ENCODE measurements at regions not wholly inside any gene's neighbourhood (a gene's known extent, or its start where the extent isn't known, plus 50 kb on each side); places are given as distances from the start of the nearest gene placed in this dataset.

- DNase-seq (ENCODE audit: low spot score) = no peak
Observed at GRCh38 chr18:55849391-55849790, 261.4 kb upstream of the TCF4 start.

- no peak for DNase-seq (ENCODE audit: low spot score)
Observed at GRCh38 chr18:55847960-55848359, 260.0 kb upstream of the TCF4 start.

- DNase-seq (ENCODE audit: low spot score) = no peak
Observed at GRCh38 chr18:55845221-55845620, 257.2 kb upstream of the TCF4 start.

- DNase-seq (ENCODE audit: low spot score) = no peak
Observed at GRCh38 chr18:55844382-55844781, 256.4 kb upstream of the TCF4 start.

GRCh38 chr18:55841314-55841713 is 253.3 kb upstream of the TCF4 start:
- DNase-seq (ENCODE audit: low spot score) = peak; percentile 3

DNA sequence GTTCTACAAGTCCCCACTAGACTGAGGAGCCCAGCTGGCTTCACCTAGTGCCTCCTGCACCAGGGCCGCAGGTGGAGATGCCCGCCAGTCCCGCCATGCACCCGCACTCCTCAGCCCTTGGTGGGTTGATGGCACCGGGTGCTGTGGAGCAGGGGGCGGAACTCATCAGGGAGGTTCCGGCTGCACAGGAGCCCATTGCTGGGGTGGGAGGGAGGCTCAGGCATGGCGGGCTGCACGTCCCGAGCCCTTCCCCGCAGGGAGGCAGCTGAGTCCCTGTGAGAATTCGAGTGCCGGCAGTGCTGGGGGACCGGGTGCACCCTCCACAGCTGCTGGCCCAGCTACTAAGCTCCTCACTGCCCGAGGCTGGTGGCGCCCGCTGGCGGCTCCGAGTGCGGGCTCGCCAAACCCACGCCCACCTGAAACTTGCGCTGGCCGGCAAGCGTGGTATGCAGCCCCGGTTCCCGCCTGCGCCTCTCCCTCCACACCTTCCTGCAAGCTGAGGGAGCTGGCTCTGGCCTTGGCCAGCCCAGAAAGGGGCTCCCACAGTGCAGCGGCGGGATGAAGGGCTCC is 252.7 kb upstream of the TCF4 start:
- DNase-seq (ENCODE audit: low spot score) = no peak

- DNase-seq (ENCODE audit: low spot score) = peak; percentile 84
Observed at GRCh38 chr18:55839343-55839742, 251.4 kb upstream of the TCF4 start.

- DNase-seq (ENCODE audit: low spot score) = peak; percentile 87
Observed at GRCh38 chr18:55838841-55839240, 250.8 kb upstream of the TCF4 start.

DNA sequence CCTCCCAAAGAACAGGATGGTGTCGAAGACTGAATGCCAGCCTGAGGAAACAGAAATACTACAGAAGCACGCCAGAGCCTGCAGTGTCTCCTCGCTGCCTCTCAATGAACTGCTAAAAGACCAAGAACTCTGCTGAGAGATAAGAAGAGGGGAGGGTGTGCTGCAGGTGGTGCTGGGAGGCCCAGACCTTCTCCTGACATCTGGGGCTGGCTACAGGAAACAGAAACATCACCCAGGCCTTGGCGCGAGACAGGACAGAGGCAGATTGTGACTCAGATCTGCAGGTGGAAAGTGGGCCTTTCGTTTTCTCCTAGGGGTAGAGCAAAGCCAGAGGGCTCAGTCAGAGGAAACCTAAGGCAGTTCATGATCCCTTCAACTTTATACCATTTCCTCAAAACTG is 250.3 kb upstream of the TCF4 start:
- DNase-seq (ENCODE audit: low spot score) = no peak

DNA sequence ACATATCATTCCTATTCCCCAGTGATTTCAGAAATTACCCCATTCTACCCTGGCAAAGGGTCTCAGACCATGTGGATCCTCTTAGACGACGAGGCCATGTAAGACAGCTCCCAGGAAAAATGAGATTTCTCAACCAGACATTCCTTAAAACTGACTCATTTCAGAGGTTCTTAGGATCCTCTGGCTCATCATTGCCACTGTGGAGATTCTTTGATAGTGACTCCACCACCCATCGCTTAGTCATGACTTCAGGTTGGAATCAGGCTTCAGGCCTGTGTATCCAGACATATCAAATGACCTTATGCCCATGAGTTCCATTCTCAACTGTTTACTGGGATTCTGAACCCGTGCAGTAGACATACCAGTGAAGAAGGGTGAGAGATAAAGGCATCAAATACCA is 245.6 kb upstream of the TCF4 start:
- DNase-seq (ENCODE audit: low spot score) = peak; percentile 99

GRCh38 chr18:55830544-55830943 is 242.6 kb upstream of the TCF4 start:
- DNase-seq (ENCODE audit: low spot score) = no peak

DNA sequence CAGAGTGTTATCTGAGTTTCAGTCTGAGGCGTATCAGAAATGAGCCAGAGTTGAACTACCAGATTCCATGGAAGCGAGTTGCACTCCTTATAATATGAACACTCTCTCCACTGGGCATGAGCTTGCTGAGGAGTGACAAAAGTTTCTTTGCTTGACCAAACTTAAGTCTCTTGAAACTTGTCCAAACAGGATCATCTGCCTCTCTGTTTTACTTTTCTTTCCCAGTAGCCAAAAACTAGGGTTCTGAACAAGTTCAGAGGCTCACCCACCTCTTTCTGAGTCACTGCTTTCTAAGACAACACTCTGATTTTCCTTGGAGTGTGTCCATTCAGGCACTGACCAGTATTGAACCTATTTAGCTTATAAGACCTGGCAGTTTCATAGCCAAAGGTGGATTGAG is 233.2 kb upstream of the TCF4 start:
- peak; percentile 87 for DNase-seq (ENCODE audit: low spot score)

DNA sequence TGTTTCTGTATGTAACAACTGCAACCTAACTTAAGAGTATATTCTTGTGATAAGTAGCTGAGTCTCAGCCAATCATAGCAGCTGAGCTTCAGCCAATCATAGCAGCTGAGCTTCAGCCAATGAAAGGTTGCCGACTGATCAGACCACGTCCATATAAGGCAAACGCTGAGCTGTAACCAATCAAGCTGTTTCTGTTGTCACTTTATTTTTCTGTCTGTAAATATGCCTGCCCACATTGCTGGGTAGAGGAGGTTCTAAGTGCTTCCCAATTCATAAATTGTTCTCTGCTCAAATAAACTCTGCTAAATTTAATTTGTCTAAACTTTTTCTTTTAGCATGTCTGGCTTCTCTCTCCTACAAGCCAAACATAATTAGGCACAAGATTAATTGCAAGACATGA is 231.5 kb upstream of the TCF4 start:
- no peak for DNase-seq (ENCODE audit: low spot score)

GRCh38 chr18:55818284-55818683 is 230.3 kb upstream of the TCF4 start:
- DNase-seq (ENCODE audit: low spot score) = no peak

DNA sequence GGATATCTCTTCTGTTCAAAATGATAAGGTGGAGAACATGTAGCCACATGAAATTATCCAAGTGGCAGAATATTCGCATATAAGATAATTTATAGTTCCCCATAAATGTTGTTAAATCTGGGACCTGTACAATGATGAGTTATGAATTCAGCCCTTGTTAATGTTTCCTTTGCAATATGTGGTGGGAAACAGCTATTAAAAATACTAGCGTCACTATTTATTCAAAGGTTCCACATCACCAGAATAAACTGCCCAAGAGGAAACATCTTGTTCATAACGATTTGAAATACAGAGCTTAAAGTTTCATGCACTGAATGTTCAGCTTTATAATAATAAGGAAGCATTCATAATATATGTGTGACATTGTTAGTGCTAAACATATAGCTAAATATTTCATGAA is 223.9 kb upstream of the TCF4 start:
- no peak for DNase-seq (ENCODE audit: low spot score)

DNA sequence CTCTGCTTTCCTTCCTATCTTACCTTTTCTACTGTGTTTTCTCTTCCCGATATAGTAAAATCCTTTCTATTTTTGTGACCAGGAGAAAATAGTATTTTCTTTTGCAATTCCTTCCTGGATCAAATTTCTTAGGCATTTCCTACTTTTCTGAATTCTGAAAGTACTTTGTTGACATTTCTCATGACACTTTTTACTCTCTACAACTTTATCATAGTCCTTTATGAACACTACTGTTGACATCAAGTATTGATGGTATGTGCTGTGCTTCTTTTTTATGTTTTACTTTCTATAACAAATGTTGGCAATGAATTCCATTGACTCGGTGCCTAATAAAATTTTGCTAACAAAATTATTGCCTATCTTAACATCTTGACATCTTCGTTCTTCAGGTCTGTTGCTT is 217.7 kb upstream of the TCF4 start:
- no peak for DNase-seq (ENCODE audit: low spot score)

- DNase-seq (ENCODE audit: low spot score) = no peak
Observed at GRCh38 chr18:55795101-55795669, 207.2 kb upstream of the TCF4 start.

DNA sequence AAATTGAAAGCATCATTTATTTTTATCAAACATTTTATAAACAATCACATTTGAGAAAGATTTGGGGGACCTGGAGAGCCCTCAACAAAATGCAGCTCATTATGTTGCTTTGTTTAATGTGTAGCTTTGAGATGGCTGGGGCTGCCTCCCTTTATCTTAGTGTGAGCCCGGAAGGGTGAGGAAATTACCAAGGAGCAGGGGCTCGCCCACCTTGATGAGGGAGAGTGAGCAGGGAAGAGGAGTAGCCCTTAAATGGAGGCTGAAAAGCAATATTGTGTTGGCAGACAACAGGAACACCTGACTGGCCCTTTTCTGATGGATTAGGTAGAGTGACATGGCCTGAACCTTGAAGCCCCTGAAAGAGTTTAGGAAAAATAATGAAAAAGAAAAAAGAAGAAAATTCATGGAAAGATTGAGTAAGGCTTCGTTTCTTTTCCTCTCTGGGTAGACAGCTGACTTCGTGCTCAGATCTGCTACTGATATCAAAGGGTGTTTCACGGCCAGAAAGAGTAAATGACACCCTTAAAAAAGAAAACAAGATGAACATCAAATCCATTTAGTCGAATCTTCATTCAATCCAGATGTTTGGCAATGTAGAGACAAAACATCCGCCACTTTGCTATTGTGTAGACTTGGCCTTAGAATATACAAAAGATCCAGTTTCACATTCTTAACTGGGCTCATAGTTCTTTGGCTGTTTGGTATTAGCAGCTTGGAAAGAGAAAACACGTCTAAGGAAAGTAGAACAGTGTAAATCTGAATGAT is 206.5 kb upstream of the TCF4 start:
- no peak for DNase-seq (ENCODE audit: low spot score)

DNA sequence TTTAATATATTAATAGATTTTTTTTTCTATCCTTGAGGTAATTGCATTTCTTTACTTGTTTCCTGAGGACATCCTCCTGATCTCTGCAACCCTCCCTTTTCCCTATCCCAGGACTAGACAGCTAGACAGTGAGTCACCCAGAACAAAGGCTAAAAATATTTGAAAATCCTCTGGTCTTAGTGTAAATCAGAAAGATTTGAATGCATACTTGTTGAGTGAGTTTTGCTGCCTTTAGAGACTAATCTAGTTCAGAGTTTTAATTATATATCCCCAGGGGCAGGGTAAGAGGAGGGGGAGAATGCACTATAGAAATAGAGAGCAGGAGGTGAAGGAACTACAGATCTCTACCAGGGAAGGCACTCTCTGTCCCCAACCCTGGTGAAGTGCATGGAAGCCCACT is 202.3 kb upstream of the TCF4 start:
- peak; percentile 91 for DNase-seq (ENCODE audit: low spot score)

- DNase-seq (ENCODE audit: low spot score) = no peak
Observed at GRCh38 chr18:55787536-55788073, 199.6 kb upstream of the TCF4 start.

DNA sequence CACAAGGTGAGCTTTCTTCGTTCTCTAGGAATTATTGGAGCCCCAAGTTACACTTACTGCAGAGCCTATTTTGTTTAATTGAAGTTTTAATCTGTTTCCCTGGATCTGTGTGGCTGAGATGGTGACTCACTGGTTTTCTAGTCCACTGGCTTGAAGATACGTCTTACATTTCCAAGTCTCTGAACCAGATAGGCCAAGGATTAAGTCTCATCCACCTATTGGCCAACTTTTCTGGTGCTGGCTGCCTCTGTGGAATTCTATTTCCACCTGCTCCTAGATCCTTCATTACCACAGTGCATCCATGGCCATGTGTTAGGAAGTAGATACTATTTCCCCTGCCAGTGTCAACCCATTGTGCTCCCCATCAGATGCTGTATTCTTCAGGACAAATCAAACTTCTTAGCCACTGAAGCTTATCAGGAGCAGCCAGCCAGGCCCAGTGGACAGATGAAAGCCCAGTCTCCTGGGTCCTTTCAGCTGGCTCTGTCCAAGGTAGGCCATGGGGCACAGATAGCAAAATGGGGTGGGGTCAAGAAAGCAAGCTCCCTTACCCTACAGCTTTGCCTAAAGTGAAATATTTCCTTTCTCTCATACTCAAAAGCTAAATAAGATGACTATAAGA is 198.8 kb upstream of the TCF4 start:
- DNase-seq (ENCODE audit: low spot score) = peak; percentile 82

- DNase-seq (ENCODE audit: low spot score) = no peak
Observed at GRCh38 chr18:55783921-55784320, 195.9 kb upstream of the TCF4 start.

- DNase-seq (ENCODE audit: low spot score) = peak; percentile 62
Observed at GRCh38 chr18:55781481-55781957, 193.5 kb upstream of the TCF4 start.
